HEK293 (cell line): ENCODE measurements at regions not wholly inside any gene's neighbourhood (a gene's known extent, or its start where the extent isn't known, plus 50 kb on each side); places are given as distances from the start of the nearest gene placed in this dataset.

ENCODE experiments used
- CTCF ChIP-seq: fragments of 450-650 bp; formaldehyde crosslinking; IDR thresholded peaks from 2 replicates; pipeline ENCODE4 v1.5.1; 2016; ENCODE audit warnings: missing biosample characterization, missing genetic modification characterization
- KLF16 ChIP-seq: fragments of 450-650 bp; formaldehyde crosslinking; IDR thresholded peaks from 2 replicates; pipeline ENCODE4 v1.5.1; 2017; ENCODE audit warnings: missing biosample characterization, missing genetic modification characterization
- MYNN ChIP-seq: fragments of 450-650 bp; formaldehyde crosslinking; IDR thresholded peaks from 2 replicates; pipeline ENCODE4 v1.5.1; 2016; ENCODE audit warnings: missing biosample characterization, missing genetic modification characterization, borderline replicate concordance
- PATZ1 ChIP-seq: fragments of 450-650 bp; formaldehyde crosslinking; IDR thresholded peaks from 2 replicates; pipeline ENCODE4 v1.5.1; 2016; ENCODE audit warnings: missing biosample characterization, missing genetic modification characterization
- REST ChIP-seq: fragments of 450-650 bp; formaldehyde crosslinking; IDR thresholded peaks from 2 replicates; pipeline ENCODE4 v1.5.1; 2016; ENCODE audit warnings: missing biosample characterization, missing genetic modification characterization
- ZNF174 ChIP-seq: fragments of 450-650 bp; formaldehyde crosslinking; IDR thresholded peaks from 2 replicates; pipeline ENCODE4 v1.5.0; 2017; ENCODE audit warnings: missing biosample characterization, mild to moderate bottlenecking, missing genetic modification characterization
- ZNF24 ChIP-seq: fragments of 450-650 bp; formaldehyde crosslinking; IDR thresholded peaks from 2 replicates; pipeline ENCODE4 v1.5.1; 2016; ENCODE audit warnings: missing biosample characterization, missing genetic modification characterization
- ZNF423 ChIP-seq: fragments of 450-650 bp; formaldehyde crosslinking; IDR thresholded peaks from 2 replicates; pipeline ENCODE4 v1.5.1; 2016; ENCODE audit warnings: missing biosample characterization, missing genetic modification characterization
- ZNF501 ChIP-seq: fragments of 450-650 bp; formaldehyde crosslinking; IDR thresholded peaks from 2 replicates; pipeline ENCODE4 v1.5.1; 2016; ENCODE audit warnings: missing biosample characterization, missing genetic modification characterization
- ZNF626 ChIP-seq: fragments of 450-650 bp; sonication (Bioruptor Pico); formaldehyde crosslinking; IDR thresholded peaks from 2 replicates; pipeline ENCODE4 v1.5.1; 2018; ENCODE audit warnings: missing biosample characterization, missing genetic modification characterization, inconsistent platforms

GRCh38 chr17:6011206-6011605, 59.0 kb upstream of the WSCD1 start:
- TF ChIP-seq ZNF626 (no peak), MYNN (tag by site-specific recombination) (no peak), CTCF (tag by site-specific recombination) (no peak), PATZ1 (tag by site-specific recombination) (no peak), KLF16 (tag by site-specific recombination) (no peak), ZNF24 (tag by site-specific recombination) (no peak), ZNF501 (no peak), ZNF174 (tag by site-specific recombination) (no peak), REST (tag by site-specific recombination) (no peak), ZNF423 (no peak)
